Amniotic epithelial cell (primary cell): ENCODE measurements at regions not wholly inside any gene's neighbourhood (a gene's known extent, or its start where the extent isn't known, plus 50 kb on each side); places are given as distances from the start of the nearest gene placed in this dataset.

Experiments
- DNase-seq: peaks from one replicate; pipeline ENCODE4 v3.0.0-alpha.2; 2010; ENCODE audit warnings: low read depth

GRCh38 chr20:51266353-51266752 is 243.4 kb upstream of the KCNG1 start:
- no peak for DNase-seq

DNA sequence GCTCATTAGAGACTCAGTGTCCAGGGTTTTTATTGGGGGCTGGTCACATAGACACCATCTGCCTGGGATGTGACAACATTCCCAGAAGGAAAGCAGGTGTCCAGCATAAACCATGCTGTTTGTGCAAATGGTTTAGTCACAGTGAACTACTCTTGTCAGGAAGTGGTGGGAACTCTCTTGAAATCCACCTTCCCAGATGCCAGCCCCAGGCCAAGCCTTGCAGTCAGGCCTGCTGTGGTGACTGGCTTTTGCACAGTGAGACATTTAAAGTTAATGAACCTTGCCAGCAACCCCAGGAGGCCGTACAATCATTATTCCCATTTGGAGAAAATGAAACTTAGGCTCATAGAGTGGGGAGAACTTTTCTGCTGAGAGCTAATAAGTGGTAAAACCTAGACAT is 242.5 kb upstream of the KCNG1 start:
- no peak for DNase-seq

- no peak for DNase-seq
Observed at GRCh38 chr20:51262240-51262639, 239.3 kb upstream of the KCNG1 start.

DNA sequence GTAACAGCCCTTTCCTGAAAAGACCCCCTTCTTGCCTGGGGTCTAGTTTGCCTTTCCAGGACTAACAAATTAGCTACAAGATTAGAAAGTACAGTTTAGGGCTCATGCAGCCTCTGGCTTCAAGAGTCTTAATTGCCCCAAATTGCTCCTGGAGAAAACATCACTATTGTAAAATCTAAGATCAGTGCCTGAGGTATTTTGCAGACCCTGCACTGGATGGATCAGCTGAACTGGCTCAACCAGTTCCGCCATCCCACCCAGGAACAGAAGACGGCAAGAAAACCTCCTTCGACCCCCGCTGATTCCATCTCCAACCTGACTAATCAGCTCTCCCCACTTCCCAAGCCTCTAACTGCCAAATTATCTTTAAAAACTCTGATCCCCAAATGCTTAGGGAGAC is 236.5 kb upstream of the KCNG1 start:
- DNase-seq = no peak

GRCh38 chr20:51258582-51259165 is 235.8 kb upstream of the KCNG1 start:
- DNase-seq = peak; percentile 28

GRCh38 chr20:51255417-51255816 is 232.5 kb upstream of the KCNG1 start:
- no peak for DNase-seq

GRCh38 chr20:51253280-51253679 is 230.4 kb upstream of the KCNG1 start:
- no peak for DNase-seq

- DNase-seq = no peak
Observed at GRCh38 chr20:51249781-51250180, 226.9 kb upstream of the KCNG1 start.

- no peak for DNase-seq
Observed at GRCh38 chr20:51249215-51249614, 226.3 kb upstream of the KCNG1 start.

- DNase-seq = no peak
Observed at GRCh38 chr20:51244466-51244865, 221.6 kb upstream of the KCNG1 start.

GRCh38 chr20:51238675-51239305 is 215.9 kb upstream of the KCNG1 start:
- DNase-seq = no peak

GRCh38 chr20:51237791-51238190 is 214.9 kb upstream of the KCNG1 start:
- DNase-seq = no peak

DNA sequence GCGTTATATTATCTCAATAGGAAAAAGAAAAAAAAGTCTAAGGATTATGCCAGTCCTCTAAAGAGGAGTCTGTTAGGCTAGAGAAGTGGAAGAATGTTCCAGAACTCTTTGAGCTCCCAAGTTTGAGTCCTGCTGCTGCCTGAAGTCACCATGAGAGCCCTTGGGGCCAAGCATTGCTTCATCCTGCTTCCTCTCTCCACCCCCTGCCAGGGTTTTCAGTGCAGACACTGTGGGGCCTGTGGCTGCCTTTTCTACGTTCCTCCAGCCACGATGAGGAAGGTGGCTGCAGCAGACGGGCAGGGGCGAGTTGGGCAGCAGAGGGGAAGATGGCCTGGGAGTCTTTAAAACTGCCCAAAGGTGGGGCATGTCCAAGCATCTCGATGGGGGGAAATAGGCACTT is 214.4 kb upstream of the KCNG1 start:
- DNase-seq = peak; percentile 12

DNA sequence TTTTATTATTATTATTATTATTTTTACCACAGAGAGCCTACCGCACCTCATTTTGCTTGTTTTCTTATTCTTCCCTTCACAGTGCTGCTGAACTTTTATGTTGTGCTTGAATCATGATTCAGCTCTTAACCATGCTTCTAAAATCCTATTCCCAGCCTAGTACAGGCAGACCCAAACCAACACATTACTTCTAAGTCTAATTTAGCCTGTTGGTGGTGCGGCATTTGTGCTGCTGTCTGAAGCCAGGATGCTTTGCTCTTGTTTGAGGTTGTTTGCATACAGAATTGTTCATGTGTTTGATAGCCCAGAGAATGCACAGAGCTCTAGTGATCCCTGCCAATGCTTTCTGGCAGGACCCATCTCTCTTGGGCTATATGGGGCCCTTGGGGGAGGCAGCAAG is 213.5 kb upstream of the KCNG1 start:
- DNase-seq = peak; percentile 8

GRCh38 chr20:51233345-51233744 is 210.4 kb upstream of the KCNG1 start:
- no peak for DNase-seq

DNA sequence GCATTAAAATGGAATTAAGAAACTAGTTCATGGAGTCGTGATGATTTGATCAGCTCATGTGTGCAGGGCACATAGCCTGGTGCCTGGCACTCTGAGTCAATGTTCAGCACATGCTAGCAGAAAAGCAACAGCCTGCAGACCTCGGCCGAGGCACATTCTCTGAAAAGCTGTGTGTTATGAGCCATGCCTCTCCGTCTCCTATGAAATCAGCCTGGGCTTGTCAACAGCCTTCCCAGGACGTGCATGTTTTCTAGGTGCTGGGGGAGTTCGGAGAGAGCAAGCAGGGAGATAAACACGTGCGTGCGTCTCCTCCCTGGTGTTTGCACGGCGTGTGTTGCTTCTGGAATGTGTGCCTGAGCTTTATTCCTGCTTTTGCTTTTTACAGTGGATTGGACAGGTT is 207.8 kb upstream of the KCNG1 start:
- DNase-seq = no peak

DNA sequence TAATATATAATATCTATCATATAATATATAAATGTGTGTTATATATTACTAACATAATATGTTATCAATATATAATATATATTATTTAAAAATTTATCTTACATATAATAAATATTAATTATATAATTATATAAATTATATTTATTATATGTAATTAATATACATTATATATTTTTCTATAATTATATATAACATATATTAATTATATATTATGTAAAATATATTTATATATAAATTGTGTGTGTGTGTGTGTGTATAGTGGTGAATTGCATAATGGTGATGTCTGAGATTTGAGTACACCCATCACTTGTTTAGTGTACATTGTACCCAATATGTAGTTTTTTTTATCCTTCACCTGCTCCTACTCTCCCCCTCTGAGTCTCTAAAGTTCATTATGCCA is 205.9 kb upstream of the KCNG1 start:
- DNase-seq = no peak

- DNase-seq = no peak
Observed at GRCh38 chr20:51227744-51228143, 204.8 kb upstream of the KCNG1 start.

- DNase-seq = no peak
Observed at GRCh38 chr20:51223183-51223720, 200.3 kb upstream of the KCNG1 start.

- DNase-seq = peak; percentile 10
Observed at GRCh38 chr20:51221791-51222408, 199.0 kb upstream of the KCNG1 start.

DNA sequence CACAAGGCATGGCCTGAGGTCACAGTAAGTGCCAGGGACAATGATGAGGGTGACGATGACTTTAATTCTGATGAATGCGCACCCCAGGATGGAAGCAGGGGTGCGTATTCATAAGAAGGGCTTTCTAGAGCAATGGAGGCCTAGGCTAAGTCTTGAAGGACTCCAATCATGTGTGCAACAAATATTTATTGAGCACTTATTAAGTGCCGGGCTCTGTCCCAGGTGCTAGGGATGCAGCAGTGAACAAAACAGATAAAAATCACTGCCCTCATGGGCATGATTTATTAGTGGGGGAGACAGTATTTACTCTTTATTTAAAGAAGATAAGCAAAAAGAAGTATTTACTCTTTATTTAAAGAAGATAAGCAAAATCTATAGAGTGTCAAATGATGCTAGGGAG is 198.2 kb upstream of the KCNG1 start:
- no peak for DNase-seq

DNA sequence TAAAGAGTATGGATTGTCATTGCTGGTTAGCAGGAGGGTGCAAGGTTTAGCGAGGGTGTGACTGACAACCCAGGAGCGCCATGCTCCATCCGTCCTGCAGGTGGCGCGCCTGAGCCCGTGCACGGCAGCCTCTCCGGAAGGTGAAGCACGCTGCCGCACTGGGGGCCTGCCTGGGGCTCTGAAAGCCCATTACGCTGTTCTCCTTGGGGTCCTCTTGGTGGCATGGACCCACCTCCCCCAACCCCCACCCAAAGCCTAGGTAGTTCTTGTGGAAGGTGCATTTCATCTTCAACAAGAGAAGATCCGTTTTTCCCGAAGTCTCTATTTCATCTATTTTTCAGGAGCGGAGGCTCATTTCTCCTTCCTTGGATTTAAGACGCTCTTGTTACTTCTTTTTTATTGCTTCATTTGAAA is 197.4 kb upstream of the KCNG1 start:
- no peak for DNase-seq

- no peak for DNase-seq
Observed at GRCh38 chr20:51219544-51219943, 196.6 kb upstream of the KCNG1 start.

- DNase-seq = no peak
Observed at GRCh38 chr20:51218603-51219002, 195.7 kb upstream of the KCNG1 start.
